HCT116 (cell line): ENCODE measurements at regions not wholly inside any gene's neighbourhood (a gene's known extent, or its start where the extent isn't known, plus 50 kb on each side); places are given as distances from the start of the nearest gene placed in this dataset.

Experiments
- ATAC-seq: fragments of 200-7000 bp; cut with Tn5 transposase; 2 replicates; pipeline ENCODE4 v1.9.1; 2020; ENCODE audit warnings: mild to moderate bottlenecking, moderate library complexity
- BruUV-seq: library from RNA; stranded (reverse); fragments of 400-500 nt; replicated peaks from 2 replicates; lab custom pipeline; 2021; lab: Mats Ljungman, UMichigan
- CTCF ChIA-PET: fragments of 300-600 bp; sonication (Branson Sonifier 250); formaldehyde crosslinking; loops from one replicate; lab custom pipeline; 2021; ENCODE audit warnings: antibody characterized with exemption; lab: Charles Lee
- POLR2A ChIA-PET: fragments of 300-600, 350-600 bp; sonication (Branson Sonifier 250); formaldehyde crosslinking; loops from one replicate; lab custom pipeline; 2021; ENCODE audit warnings: antibody characterized with exemption; lab: Charles Lee
- RAD21 ChIA-PET, 2 experiments: fragments of 300-600 bp; sonication (Branson Sonifier 250); formaldehyde crosslinking; loops; one replicate each; lab custom pipeline; 2023; ENCODE audit warnings: low total read pairs in 2 of 2; ENCODE audit not compliant: uncharacterized antibody in 2 of 2, unreplicated experiment in 2 of 2, low non-redundant PET in 1 of 2; lab: Charles Lee
- DNase-seq: peaks from one replicate; pipeline ENCODE4 v3.0.0-alpha.2; 2010; ENCODE audit warnings: low read depth, low spot score
- H2AFZ ChIP-seq: fragments of 200-600 bp; shearing (Covaris generic), sonication (generic); 2 replicates; pipeline ENCODE4 v1.6.1; 2017; ENCODE audit warnings: low read depth, mixed run types, mixed read lengths, antibody characterized with exemption, low read length; ENCODE audit not compliant: poor library complexity, severe bottlenecking
- H3K27ac ChIP-seq: 2 replicates; pipeline ENCODE4 v1.5.1; 2012; ENCODE audit warnings: low read depth, low read length
- H3K27me3 ChIP-seq: fragments of 200-600 bp; sonication (generic); 2 replicates; pipeline ENCODE4 v1.6.1; 2016; ENCODE audit warnings: mixed run types, low read length, mixed read lengths; ENCODE audit not compliant: insufficient read depth
- H3K36me3 ChIP-seq, 2 experiments: fragments of 200-500 bp in 1 of 2; fragments of 200-600 bp in 1 of 2; sonication (Bioruptor generic) in 1 of 2; sonication (generic) in 1 of 2; 2 replicates each; pipeline versions ENCODE4 v1.5.1 to v1.6.1; 2014 to 2016; ENCODE audit warnings: low read length in 2 of 2, inconsistent platforms in 1 of 2, mixed read lengths in 1 of 2, mixed run types in 1 of 2; ENCODE audit not compliant: insufficient read depth in 2 of 2, control insufficient read depth in 1 of 2
- H3K4me1 ChIP-seq, 2 experiments: fragments of 200-600 bp in 1 of 2; sonication (generic) in 1 of 2; 2 replicates each; pipeline versions ENCODE4 v1.5.1 to v1.6.1; 2012 to 2017; ENCODE audit warnings: low read length in 2 of 2, inconsistent platforms in 1 of 2, mild to moderate bottlenecking in 1 of 2, mixed read lengths in 1 of 2, mixed run types in 1 of 2, moderate library complexity in 1 of 2; ENCODE audit not compliant: insufficient read depth in 2 of 2, control insufficient read depth in 1 of 2
- H3K4me2 ChIP-seq: fragments of 200-600 bp; sonication (generic); 2 replicates; pipeline ENCODE4 v1.6.1; 2017; ENCODE audit warnings: mixed run types, low read length, mixed read lengths
- H3K4me3 ChIP-seq, 2 experiments: fragments of 200-600 bp in 1 of 2; sonication (generic) in 1 of 2; replicated peaks in 1 of 2; 2 replicates each; pipeline ENCODE4 v1.5.1; 2011 to 2016; ENCODE audit warnings: low read length in 2 of 2, control low read depth in 1 of 2, low read depth in 1 of 2, mild to moderate bottlenecking in 1 of 2, mixed read lengths in 1 of 2, mixed run types in 1 of 2
- H3K79me2 ChIP-seq: fragments of 200-600 bp; sonication (generic); 2 replicates; pipeline ENCODE4 v1.6.1; 2017; ENCODE audit warnings: mild to moderate bottlenecking, mixed run types, low read length, moderate library complexity, mixed read lengths; ENCODE audit not compliant: insufficient read depth
- H3K9ac ChIP-seq: fragments of 200-600 bp; sonication (generic); 2 replicates; pipeline ENCODE4 v1.6.1; 2016; ENCODE audit warnings: low read length, mixed read lengths
- H3K9me2 ChIP-seq: fragments of 200-600 bp; sonication (generic), shearing (Covaris generic); 2 replicates; pipeline ENCODE4 v1.6.1; 2017; ENCODE audit warnings: mixed run types, mild to moderate bottlenecking, moderate library complexity; ENCODE audit not compliant: insufficient read depth
- H3K9me3 ChIP-seq, 2 experiments: fragments of 200-500 bp in 1 of 2; fragments of 200-600 bp in 1 of 2; sonication (Bioruptor generic) in 1 of 2; sonication (generic) in 1 of 2; 2 replicates each; pipeline ENCODE4 v1.6.1; 2014 to 2017; ENCODE audit warnings: low read length in 2 of 2, mixed read lengths in 2 of 2, inconsistent platforms in 1 of 2, low read depth in 1 of 2, mild to moderate bottlenecking in 1 of 2, mixed run types in 1 of 2, moderate library complexity in 1 of 2; ENCODE audit not compliant: control insufficient read depth in 1 of 2, insufficient read depth in 1 of 2
- H4K20me1 ChIP-seq: fragments of 200-600 bp; sonication (generic), shearing (Covaris generic); 2 replicates; pipeline ENCODE4 v1.6.1; 2017; ENCODE audit warnings: mixed run types, mild to moderate bottlenecking, moderate library complexity; ENCODE audit not compliant: insufficient read depth
- CEBPB ChIP-seq: IDR thresholded peaks from 2 replicates; pipeline ENCODE4 v1.6.1; 2012; ENCODE audit warnings: low read depth
- CTCF ChIP-seq, 3 experiments: fragments of 200-600 bp in 1 of 3; sonication (generic) in 1 of 3; IDR thresholded peaks in 2 of 3; conservative IDR thresholded peaks in 1 of 3; 2 replicates each; pipeline ENCODE4 v1.5.1; 2012 to 2017; ENCODE audit warnings: low read depth in 2 of 3, low read length in 2 of 3, antibody characterized with exemption in 1 of 3, borderline replicate concordance in 1 of 3, control low read depth in 1 of 3, mild to moderate bottlenecking in 1 of 3, mixed read lengths in 1 of 3, mixed run types in 1 of 3, moderate library complexity in 1 of 3; ENCODE audit not compliant: insufficient read depth in 1 of 3
- ELF1 ChIP-seq: IDR thresholded peaks from 2 replicates; pipeline ENCODE4 v1.6.1; 2012; ENCODE audit warnings: low read depth, borderline replicate concordance
- POLR2AphosphoS5 ChIP-seq: IDR thresholded peaks from 2 replicates; pipeline ENCODE4 v1.6.1; 2011; ENCODE audit warnings: mild to moderate bottlenecking, low read depth, low read length, moderate library complexity
- intact Hi-C: fragments of 100-400 bp; cut with micrococcal nuclease; formaldehyde crosslinking; loops from 2 replicates; pipeline ENCODE4 v1.10.0; 2022
- TF ChIP-seq, protein P1 (sequence below): IDR thresholded peaks from 2 replicates; pipeline ENCODE4 v1.6.1; 2012; ENCODE audit warnings: low read depth

- H3K27ac ChIP-seq = no peak overlapping the region
- no peaks in the 10 kb centered on the region for H4K20me1 ChIP-seq
- no peaks in the 10 kb centered on the region for H3K27me3 ChIP-seq
- H3K9ac ChIP-seq = no peak overlapping the region
- H3K36me3 ChIP-seq = no peaks in the 10 kb centered on the region
- POLR2A ChIA-PET = no interaction called here
- no peak overlapping the region for H2AFZ ChIP-seq
- no TSS peak for BruUV-seq
- no peak overlapping the region for H3K4me2 ChIP-seq
- DNase-seq (no peak), ATAC-seq (no peak)
- H3K4me3 ChIP-seq = no peak overlapping the region
- H3K4me1 ChIP-seq = no peaks in the 10 kb centered on the region
- TF ChIP-seq, protein P1, sequence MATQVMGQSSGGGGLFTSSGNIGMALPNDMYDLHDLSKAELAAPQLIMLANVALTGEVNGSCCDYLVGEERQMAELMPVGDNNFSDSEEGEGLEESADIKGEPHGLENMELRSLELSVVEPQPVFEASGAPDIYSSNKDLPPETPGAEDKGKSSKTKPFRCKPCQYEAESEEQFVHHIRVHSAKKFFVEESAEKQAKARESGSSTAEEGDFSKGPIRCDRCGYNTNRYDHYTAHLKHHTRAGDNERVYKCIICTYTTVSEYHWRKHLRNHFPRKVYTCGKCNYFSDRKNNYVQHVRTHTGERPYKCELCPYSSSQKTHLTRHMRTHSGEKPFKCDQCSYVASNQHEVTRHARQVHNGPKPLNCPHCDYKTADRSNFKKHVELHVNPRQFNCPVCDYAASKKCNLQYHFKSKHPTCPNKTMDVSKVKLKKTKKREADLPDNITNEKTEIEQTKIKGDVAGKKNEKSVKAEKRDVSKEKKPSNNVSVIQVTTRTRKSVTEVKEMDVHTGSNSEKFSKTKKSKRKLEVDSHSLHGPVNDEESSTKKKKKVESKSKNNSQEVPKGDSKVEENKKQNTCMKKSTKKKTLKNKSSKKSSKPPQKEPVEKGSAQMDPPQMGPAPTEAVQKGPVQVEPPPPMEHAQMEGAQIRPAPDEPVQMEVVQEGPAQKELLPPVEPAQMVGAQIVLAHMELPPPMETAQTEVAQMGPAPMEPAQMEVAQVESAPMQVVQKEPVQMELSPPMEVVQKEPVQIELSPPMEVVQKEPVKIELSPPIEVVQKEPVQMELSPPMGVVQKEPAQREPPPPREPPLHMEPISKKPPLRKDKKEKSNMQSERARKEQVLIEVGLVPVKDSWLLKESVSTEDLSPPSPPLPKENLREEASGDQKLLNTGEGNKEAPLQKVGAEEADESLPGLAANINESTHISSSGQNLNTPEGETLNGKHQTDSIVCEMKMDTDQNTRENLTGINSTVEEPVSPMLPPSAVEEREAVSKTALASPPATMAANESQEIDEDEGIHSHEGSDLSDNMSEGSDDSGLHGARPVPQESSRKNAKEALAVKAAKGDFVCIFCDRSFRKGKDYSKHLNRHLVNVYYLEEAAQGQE = no peak
- TF ChIP-seq CEBPB = no peak
- no peak for TF ChIP-seq POLR2AphosphoS5
- TF ChIP-seq CTCF (IDR thresholded peaks at IDR 0.05 in 2 of 3, conservative IDR thresholded peaks at IDR 0.05 in 1 of 3; ENCODE audit: borderline replicate concordance in 1 of 3, insufficient read depth in 1 of 3, low read depth in 2 of 3, low read length in 2 of 3) = no peak
- TF ChIP-seq ELF1 = no peak
- H3K9me2 ChIP-seq = no peaks in the 10 kb centered on the region
- intact Hi-C loops = no loop called here
- CTCF ChIA-PET = no interaction called here
- H3K79me2 ChIP-seq = no peaks in the 10 kb centered on the region
- RAD21 ChIA-PET = no interaction called here
- H3K9me3 ChIP-seq = no peaks in the 10 kb centered on the region
Measured at GRCh38 chr15:97783240-97783639, 177.3 kb upstream of the ARRDC4 start.
